GM12891 (cell line): ENCODE measurements at regions not wholly inside any gene's neighbourhood (a gene's known extent, or its start where the extent isn't known, plus 50 kb on each side); places are given as distances from the start of the nearest gene placed in this dataset.
"Not testable (repeated sequence)": the region's sequence is repeated elsewhere in the genome, so short reads cannot be mapped to it uniquely, and the experiment has no call there.

Source experiments
- DNase-seq: peaks from one replicate; pipeline ENCODE4 v3.0.0; 2011; ENCODE audit warnings: low spot score; ENCODE audit not compliant: insufficient read length
- FAIRE-seq: peaks from 2 replicates; lab custom pipeline; 2011; peaks lifted over from hg19 to GRCh38; lab: Jason Lieb, UNC
- PAX5 ChIP-seq: IDR thresholded peaks from 2 replicates; pipeline ENCODE4 v1.6.1; 2011; ENCODE audit warnings: low read length, moderate library complexity, mild to moderate bottlenecking; ENCODE audit not compliant: insufficient read depth, severe bottlenecking
- POLR2A ChIP-seq: IDR thresholded peaks from 2 replicates; pipeline ENCODE4 v1.6.1; 2011; ENCODE audit warnings: low read depth, low read length, control low read depth
- POLR2AphosphoS5 ChIP-seq: IDR thresholded peaks from 2 replicates; pipeline ENCODE4 v1.6.1; 2011; ENCODE audit warnings: low read depth, low read length, control low read depth
- POU2F2 ChIP-seq: IDR thresholded peaks from 2 replicates; pipeline ENCODE4 v1.6.1; 2011; ENCODE audit warnings: low read depth, mild to moderate bottlenecking, control low read depth, low read length, moderate library complexity
- SPI1 ChIP-seq: IDR thresholded peaks from 2 replicates; pipeline ENCODE4 v1.6.1; 2011; ENCODE audit warnings: low read depth, low read length, control low read depth
- TAF1 ChIP-seq: IDR thresholded peaks from 2 replicates; pipeline ENCODE4 v1.6.1; 2011; ENCODE audit warnings: low read depth, low read length, control low read depth

GRCh38 chr6:153984811-153985210 is 54.2 kb upstream of the OPRM1 start:
- no peak for TF ChIP-seq POU2F2
- TF ChIP-seq PAX5, result no peak
- TF ChIP-seq SPI1, result no peak
- no peak for TF ChIP-seq POLR2A
- TF ChIP-seq POLR2AphosphoS5, result no peak
- no peak for TF ChIP-seq TAF1

GRCh38 chr6:153980171-153980570 is 58.9 kb upstream of the OPRM1 start:
- TF ChIP-seq TAF1 (no peak), POLR2AphosphoS5 (no peak), POLR2A (no peak), POU2F2 (no peak), PAX5 (no peak), SPI1 (no peak)
- FAIRE-seq (no peak), DNase-seq (no peak)

More at GRCh38 chr6:153984811-153985210, 54.2 kb upstream of the OPRM1 start:
- FAIRE-seq (no peak), DNase-seq (no peak)

- FAIRE-seq, DNase-seq: not testable (repeated sequence)
These were observed 60.0 kb upstream of the OPRM1 start for GRCh38 chr6:153978911-153979548.

- TF ChIP-seq TAF1 (no peak), POLR2AphosphoS5 (no peak), POU2F2 (no peak), POLR2A (no peak), PAX5 (no peak), SPI1 (no peak)
- DNase-seq (no peak), FAIRE-seq (no peak)
These were observed 61.9 kb upstream of the OPRM1 start for GRCh38 chr6:153976921-153977693.

GRCh38 chr6:153966001-153966400 is 73.0 kb upstream of the OPRM1 start:
- TF ChIP-seq POU2F2 (no peak), PAX5 (no peak), POLR2A (no peak), SPI1 (no peak), TAF1 (no peak), POLR2AphosphoS5 (no peak)
- DNase-seq (no peak), FAIRE-seq (no peak)

GRCh38 chr6:153963352-153963751 is 75.7 kb upstream of the OPRM1 start:
- no peak for FAIRE-seq
- TF ChIP-seq POU2F2, result no peak
- TF ChIP-seq PAX5, result no peak
- TF ChIP-seq POLR2AphosphoS5, result no peak
- TF ChIP-seq POLR2A, result no peak
- TF ChIP-seq TAF1, result no peak
- no peak for TF ChIP-seq SPI1
- no peak for DNase-seq

- DNase-seq (no peak), FAIRE-seq (no peak)
- no peak for TF ChIP-seq POLR2A
- no peak for TF ChIP-seq SPI1
- TF ChIP-seq PAX5, result no peak
- TF ChIP-seq POU2F2, result no peak
- TF ChIP-seq TAF1, result no peak
- TF ChIP-seq POLR2AphosphoS5, result no peak
These were observed 76.5 kb upstream of the OPRM1 start for GRCh38 chr6:153962555-153962954.

GRCh38 chr6:153960741-153961140 is 78.3 kb upstream of the OPRM1 start:
- TF ChIP-seq POLR2A (no peak), POLR2AphosphoS5 (no peak), SPI1 (no peak), PAX5 (no peak), TAF1 (no peak), POU2F2 (no peak)
- FAIRE-seq (no peak), DNase-seq (no peak)

- TF ChIP-seq TAF1 (no peak), PAX5 (no peak), POLR2A (no peak), POU2F2 (no peak), POLR2AphosphoS5 (no peak), SPI1 (no peak)
- FAIRE-seq (no peak), DNase-seq (no peak)
These were observed 78.8 kb upstream of the OPRM1 start for GRCh38 chr6:153960281-153960680.
